Endodermal cell (in vitro differentiated cells): ENCODE measurements at regions not wholly inside any gene's neighbourhood (a gene's known extent, or its start where the extent isn't known, plus 50 kb on each side); places are given as distances from the start of the nearest gene placed in this dataset.
"Not testable (repeated sequence)": the region's sequence is repeated elsewhere in the genome, so short reads cannot be mapped to it uniquely, and the experiment has no call there.

Experiments
- DNase-seq: peaks from one replicate; pipeline ENCODE4 v3.0.0-alpha.2; 2017
- H3K27ac ChIP-seq: 2 replicates; pipeline ENCODE4 v1.5.1; 2013; ENCODE audit warnings: mild to moderate bottlenecking, low read depth, low read length, moderate library complexity
- H3K27me3 ChIP-seq: 2 replicates; pipeline ENCODE4 v1.6.1; 2013; ENCODE audit warnings: mild to moderate bottlenecking, low read length, moderate library complexity; ENCODE audit not compliant: insufficient read depth, control insufficient read depth, poor library complexity, severe bottlenecking
- H3K36me3 ChIP-seq: 2 replicates; pipeline ENCODE4 v1.7.0; 2013; ENCODE audit warnings: mild to moderate bottlenecking, low read length, moderate library complexity; ENCODE audit not compliant: control insufficient read depth, insufficient read depth
- H3K4me1 ChIP-seq: one replicate; pipeline ENCODE4 v1.7.0; 2013; ENCODE audit warnings: low read length; ENCODE audit not compliant: control insufficient read depth, insufficient read depth
- H3K4me3 ChIP-seq: 2 replicates; pipeline ENCODE4 v1.5.1; 2013; ENCODE audit warnings: mild to moderate bottlenecking, low read length, moderate library complexity
- H3K9ac ChIP-seq: 2 replicates; pipeline ENCODE4 v1.6.1; 2013; ENCODE audit warnings: mild to moderate bottlenecking, low read length, moderate library complexity; ENCODE audit not compliant: poor library complexity, severe bottlenecking; ENCODE audit errors: extremely low read depth
- H3K9me3 ChIP-seq: 2 replicates; pipeline ENCODE4 v1.6.1; 2013; ENCODE audit warnings: mild to moderate bottlenecking, low read length, moderate library complexity; ENCODE audit not compliant: control insufficient read depth
- H3K27ac Mint-ChIP-seq: 2 replicates; pipeline ENCODE4 v1.8.0; 2020; ENCODE audit warnings: mixed read lengths
- H3K27me3 Mint-ChIP-seq: 2 replicates; pipeline ENCODE4 v1.8.0; 2021; ENCODE audit warnings: mild to moderate bottlenecking, mixed read lengths; ENCODE audit not compliant: insufficient read depth
- H3K36me3 Mint-ChIP-seq: 2 replicates; pipeline ENCODE4 v1.8.0; 2020; ENCODE audit warnings: low read depth, mixed read lengths
- H3K4me1 Mint-ChIP-seq: 2 replicates; pipeline ENCODE4 v1.8.0; 2020; ENCODE audit warnings: mixed read lengths
- H3K4me3 Mint-ChIP-seq: 2 replicates; pipeline ENCODE4 v1.8.0; 2020; ENCODE audit warnings: mild to moderate bottlenecking, moderate library complexity, mixed read lengths
- H3K9me3 Mint-ChIP-seq: 2 replicates; pipeline ENCODE4 v1.8.0; 2020; ENCODE audit warnings: mild to moderate bottlenecking, mixed read lengths
- WGBS, 2 experiments: methylation state at CpG; one replicate each; pipeline versions ENCODE4 v1.1.5 to v1.1.7; 2013; ENCODE audit warnings: missing lambda C conversion rate in 2 of 2, mixed read lengths in 1 of 2; ENCODE audit not compliant: insufficient coverage in 1 of 2, insufficient read length in 1 of 2; 5-methylcytosine and 5-hydroxymethylcytosine counted together
- TF ChIP-seq, protein P1 (sequence below): fragments of 200-600 bp; sonication (generic); conservative IDR thresholded peaks from 2 replicates; pipeline ENCODE4 v1.5.0; 2021; ENCODE audit warnings: antibody characterized with exemption, mild to moderate bottlenecking

DNA sequence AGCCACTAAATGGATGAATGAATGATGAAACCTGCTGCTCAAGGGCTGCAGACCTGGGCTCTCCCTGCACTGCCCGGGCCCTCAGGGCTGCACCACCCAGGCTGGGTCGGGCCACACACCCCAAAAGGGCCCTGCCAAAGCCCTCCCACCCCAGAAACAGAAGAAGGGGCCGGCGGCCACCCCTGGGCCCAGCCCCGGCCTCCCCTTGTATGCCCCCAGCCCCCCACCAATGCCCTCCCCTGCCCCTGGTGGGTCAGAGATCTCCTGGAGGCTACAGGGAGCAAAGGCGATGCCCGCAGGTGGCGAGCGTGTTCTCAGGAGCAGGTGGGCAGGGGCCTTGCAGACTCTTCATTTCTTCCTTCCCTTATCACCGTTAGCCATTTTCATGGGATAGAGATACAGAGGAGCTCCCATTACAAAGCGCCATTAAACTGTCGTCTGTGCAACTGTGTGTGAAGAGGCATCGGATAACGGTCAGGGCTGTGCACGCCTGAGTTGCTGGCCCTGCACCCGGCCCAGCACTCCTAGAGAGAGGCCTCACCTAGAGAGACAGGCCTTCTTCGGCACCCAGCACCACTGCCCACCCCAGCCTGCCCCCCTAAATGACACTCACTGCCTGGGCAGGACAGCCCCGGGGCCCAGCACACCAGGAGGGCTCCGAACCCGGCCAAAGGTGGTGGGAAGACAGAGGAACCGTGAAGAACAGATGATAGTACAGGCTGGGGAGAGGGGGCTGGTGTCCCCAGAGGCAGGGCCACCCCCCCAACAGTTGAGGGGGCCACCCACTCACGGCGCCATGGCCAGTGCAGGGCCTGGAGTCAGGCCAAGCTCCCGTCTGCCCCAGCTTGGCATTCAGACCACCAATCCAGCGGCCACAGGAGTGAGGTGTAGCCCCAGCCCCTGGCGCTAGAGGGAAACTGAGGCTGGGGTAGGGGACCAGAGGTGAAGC is 133.7 kb downstream of the FAM53A start:
- TF ChIP-seq, protein P1, sequence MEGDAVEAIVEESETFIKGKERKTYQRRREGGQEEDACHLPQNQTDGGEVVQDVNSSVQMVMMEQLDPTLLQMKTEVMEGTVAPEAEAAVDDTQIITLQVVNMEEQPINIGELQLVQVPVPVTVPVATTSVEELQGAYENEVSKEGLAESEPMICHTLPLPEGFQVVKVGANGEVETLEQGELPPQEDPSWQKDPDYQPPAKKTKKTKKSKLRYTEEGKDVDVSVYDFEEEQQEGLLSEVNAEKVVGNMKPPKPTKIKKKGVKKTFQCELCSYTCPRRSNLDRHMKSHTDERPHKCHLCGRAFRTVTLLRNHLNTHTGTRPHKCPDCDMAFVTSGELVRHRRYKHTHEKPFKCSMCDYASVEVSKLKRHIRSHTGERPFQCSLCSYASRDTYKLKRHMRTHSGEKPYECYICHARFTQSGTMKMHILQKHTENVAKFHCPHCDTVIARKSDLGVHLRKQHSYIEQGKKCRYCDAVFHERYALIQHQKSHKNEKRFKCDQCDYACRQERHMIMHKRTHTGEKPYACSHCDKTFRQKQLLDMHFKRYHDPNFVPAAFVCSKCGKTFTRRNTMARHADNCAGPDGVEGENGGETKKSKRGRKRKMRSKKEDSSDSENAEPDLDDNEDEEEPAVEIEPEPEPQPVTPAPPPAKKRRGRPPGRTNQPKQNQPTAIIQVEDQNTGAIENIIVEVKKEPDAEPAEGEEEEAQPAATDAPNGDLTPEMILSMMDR = no peak
- Mint-ChIP-seq H3K36me3 (no peaks in the 10 kb centered on the region), H3K4me3 (no peak overlapping the region), H3K4me1 (no peaks in the 10 kb centered on the region), H3K27me3 (peaks cover 4% of the 10 kb centered on the region), H3K9me3 (no peaks in the 10 kb centered on the region), H3K27ac (no peak overlapping the region)
- Histone ChIP-seq H3K9me3 (no peaks in the 10 kb centered on the region), H3K9ac (no peak overlapping the region), H3K27me3 (no peaks in the 10 kb centered on the region), H3K27ac (no peak overlapping the region), H3K36me3 (no peaks in the 10 kb centered on the region), H3K4me3 (no peak overlapping the region), H3K4me1 (no peaks in the 10 kb centered on the region)
- 85 to 87% methylated on average over 13 to 24 of the region's 26 CpGs for WGBS, 2 experiments
- no peak for DNase-seq

- Histone ChIP-seq H3K27ac (no peak overlapping the region), H3K36me3 (no peaks in the 10 kb centered on the region), H3K4me1 (no peaks in the 10 kb centered on the region), H3K9me3 (no peaks in the 10 kb centered on the region), H3K27me3 (no peaks in the 10 kb centered on the region), H3K9ac (no peak overlapping the region), H3K4me3 (no peak overlapping the region)
- H3K9me3 Mint-ChIP-seq = no peaks in the 10 kb centered on the region
- DNase-seq = no peak
- no peaks in the 10 kb centered on the region for H3K36me3 Mint-ChIP-seq
- H3K4me3 Mint-ChIP-seq = no peak overlapping the region
- peaks cover 4% of the 10 kb centered on the region for H3K27me3 Mint-ChIP-seq
- TF ChIP-seq, protein P1 = no peak
- 88 to 91% methylated on average over 4 to 11 of the region's 11 CpGs for WGBS, 2 experiments
- no peak overlapping the region for H3K27ac Mint-ChIP-seq
- H3K4me1 Mint-ChIP-seq = no peaks in the 10 kb centered on the region
These were observed 134.5 kb downstream of the FAM53A start for GRCh38 chr4:1549638-1550035.

- H3K9ac ChIP-seq, H3K4me1 Mint-ChIP-seq, H3K27me3 Mint-ChIP-seq, H3K36me3 ChIP-seq, H3K9me3 Mint-ChIP-seq, H3K4me1 ChIP-seq, H3K4me3 ChIP-seq, H3K27ac Mint-ChIP-seq, H3K9me3 ChIP-seq, H3K27me3 ChIP-seq, H3K36me3 Mint-ChIP-seq, H3K27ac ChIP-seq, H3K4me3 Mint-ChIP-seq: not testable (repeated sequence)
- 38 to 54% methylated on average over 10 to 33 of the region's 33 CpGs for WGBS, 2 experiments
- peak; percentile 94 for DNase-seq
- TF ChIP-seq, protein P1 = peak; percentile 96
These were observed 135.1 kb downstream of the FAM53A start for GRCh38 chr4:1548827-1549637.
